Neural cell (in vitro differentiated cells): ENCODE measurements at regions not wholly inside any gene's neighbourhood (a gene's known extent, or its start where the extent isn't known, plus 50 kb on each side); places are given as distances from the start of the nearest gene placed in this dataset.
"Not testable (repeated sequence)": the region's sequence is repeated elsewhere in the genome, so short reads cannot be mapped to it uniquely, and the experiment has no call there.

Source experiments
- EP300 ChIP-seq: fragments of 450-650 bp; conservative IDR thresholded peaks from 2 replicates; pipeline ENCODE4 v1.6.1; 2014; ENCODE audit warnings: antibody characterized with exemption, mild to moderate bottlenecking, moderate library complexity; ENCODE audit not compliant: poor library complexity, severe bottlenecking
- POLR2AphosphoS5 ChIP-seq: IDR thresholded peaks from 2 replicates; pipeline ENCODE4 v1.6.1; 2012
- RAD21 ChIP-seq: fragments of 450-650 bp; conservative IDR thresholded peaks from 2 replicates; pipeline ENCODE4 v1.6.1; 2014; ENCODE audit warnings: antibody characterized with exemption, mild to moderate bottlenecking, moderate library complexity
- TAF1 ChIP-seq: IDR thresholded peaks from 2 replicates; pipeline ENCODE4 v1.6.1; 2012; ENCODE audit warnings: low read depth
- TF ChIP-seq, protein P1 (sequence below): fragments of 450-650 bp; IDR thresholded peaks from 2 replicates; pipeline ENCODE4 v1.5.1; 2014; ENCODE audit warnings: antibody characterized with exemption, mild to moderate bottlenecking, moderate library complexity; ENCODE audit not compliant: poor library complexity, severe bottlenecking
- TF ChIP-seq, protein P2 (sequence below): IDR thresholded peaks from 2 replicates; pipeline ENCODE4 v1.6.1; 2012; ENCODE audit warnings: borderline replicate concordance

DNA sequence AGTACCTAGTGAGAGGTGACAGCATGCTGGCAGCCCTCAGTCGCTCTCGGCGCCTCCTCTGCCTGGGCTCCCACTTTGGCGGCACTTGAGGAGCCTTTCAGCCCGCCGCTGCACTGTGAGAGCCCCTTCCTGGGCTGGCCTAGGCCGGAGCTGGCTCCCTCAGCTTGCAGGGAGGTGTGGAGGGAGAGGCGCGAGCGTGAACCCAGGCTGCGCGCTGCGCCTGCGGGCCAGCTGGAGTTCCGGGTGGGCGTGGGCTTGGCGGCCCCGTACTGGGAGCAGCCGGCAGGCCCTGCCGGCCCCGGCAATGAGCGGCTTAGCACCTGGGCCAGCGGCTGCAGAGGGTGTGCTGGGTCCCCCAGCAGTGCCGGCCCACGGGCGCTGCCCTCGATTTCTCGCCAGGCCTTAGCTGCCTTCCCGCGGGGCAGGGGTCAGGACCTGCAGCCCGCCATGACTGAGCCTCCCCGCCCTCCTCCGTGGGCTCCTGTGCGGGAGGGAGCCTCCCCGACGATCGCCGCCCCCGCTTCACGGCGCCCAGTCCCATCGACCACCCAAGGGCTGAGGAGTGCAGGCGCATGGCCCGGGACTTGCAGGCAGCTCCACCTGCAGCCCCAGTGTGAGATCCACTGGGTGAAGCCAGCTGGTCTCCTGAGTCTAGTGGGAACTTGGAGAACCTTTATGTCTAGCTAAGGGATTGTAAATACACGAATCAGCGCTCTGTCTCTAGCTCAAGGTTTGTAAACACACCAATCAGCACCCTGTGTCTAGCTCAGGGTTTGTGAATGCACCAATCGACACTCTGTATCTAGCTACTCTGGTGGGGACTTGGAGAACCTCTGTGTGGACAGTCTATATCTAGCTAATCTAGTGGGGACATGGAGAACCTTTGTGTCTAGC is 1579.2 kb downstream of the SI start:
- not testable (repeated sequence) for TF ChIP-seq POLR2AphosphoS5, RAD21, TAF1, EP300
- TF ChIP-seq, protein P1, sequence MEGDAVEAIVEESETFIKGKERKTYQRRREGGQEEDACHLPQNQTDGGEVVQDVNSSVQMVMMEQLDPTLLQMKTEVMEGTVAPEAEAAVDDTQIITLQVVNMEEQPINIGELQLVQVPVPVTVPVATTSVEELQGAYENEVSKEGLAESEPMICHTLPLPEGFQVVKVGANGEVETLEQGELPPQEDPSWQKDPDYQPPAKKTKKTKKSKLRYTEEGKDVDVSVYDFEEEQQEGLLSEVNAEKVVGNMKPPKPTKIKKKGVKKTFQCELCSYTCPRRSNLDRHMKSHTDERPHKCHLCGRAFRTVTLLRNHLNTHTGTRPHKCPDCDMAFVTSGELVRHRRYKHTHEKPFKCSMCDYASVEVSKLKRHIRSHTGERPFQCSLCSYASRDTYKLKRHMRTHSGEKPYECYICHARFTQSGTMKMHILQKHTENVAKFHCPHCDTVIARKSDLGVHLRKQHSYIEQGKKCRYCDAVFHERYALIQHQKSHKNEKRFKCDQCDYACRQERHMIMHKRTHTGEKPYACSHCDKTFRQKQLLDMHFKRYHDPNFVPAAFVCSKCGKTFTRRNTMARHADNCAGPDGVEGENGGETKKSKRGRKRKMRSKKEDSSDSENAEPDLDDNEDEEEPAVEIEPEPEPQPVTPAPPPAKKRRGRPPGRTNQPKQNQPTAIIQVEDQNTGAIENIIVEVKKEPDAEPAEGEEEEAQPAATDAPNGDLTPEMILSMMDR: not testable (repeated sequence)
- TF ChIP-seq, protein P2, sequence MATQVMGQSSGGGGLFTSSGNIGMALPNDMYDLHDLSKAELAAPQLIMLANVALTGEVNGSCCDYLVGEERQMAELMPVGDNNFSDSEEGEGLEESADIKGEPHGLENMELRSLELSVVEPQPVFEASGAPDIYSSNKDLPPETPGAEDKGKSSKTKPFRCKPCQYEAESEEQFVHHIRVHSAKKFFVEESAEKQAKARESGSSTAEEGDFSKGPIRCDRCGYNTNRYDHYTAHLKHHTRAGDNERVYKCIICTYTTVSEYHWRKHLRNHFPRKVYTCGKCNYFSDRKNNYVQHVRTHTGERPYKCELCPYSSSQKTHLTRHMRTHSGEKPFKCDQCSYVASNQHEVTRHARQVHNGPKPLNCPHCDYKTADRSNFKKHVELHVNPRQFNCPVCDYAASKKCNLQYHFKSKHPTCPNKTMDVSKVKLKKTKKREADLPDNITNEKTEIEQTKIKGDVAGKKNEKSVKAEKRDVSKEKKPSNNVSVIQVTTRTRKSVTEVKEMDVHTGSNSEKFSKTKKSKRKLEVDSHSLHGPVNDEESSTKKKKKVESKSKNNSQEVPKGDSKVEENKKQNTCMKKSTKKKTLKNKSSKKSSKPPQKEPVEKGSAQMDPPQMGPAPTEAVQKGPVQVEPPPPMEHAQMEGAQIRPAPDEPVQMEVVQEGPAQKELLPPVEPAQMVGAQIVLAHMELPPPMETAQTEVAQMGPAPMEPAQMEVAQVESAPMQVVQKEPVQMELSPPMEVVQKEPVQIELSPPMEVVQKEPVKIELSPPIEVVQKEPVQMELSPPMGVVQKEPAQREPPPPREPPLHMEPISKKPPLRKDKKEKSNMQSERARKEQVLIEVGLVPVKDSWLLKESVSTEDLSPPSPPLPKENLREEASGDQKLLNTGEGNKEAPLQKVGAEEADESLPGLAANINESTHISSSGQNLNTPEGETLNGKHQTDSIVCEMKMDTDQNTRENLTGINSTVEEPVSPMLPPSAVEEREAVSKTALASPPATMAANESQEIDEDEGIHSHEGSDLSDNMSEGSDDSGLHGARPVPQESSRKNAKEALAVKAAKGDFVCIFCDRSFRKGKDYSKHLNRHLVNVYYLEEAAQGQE: not testable (repeated sequence)
